Right cardiac atrium (tissue), 5 donors: ENCODE measurements at regions not wholly inside any gene's neighbourhood (a gene's known extent, or its start where the extent isn't known, plus 50 kb on each side); places are given as distances from the start of the nearest gene placed in this dataset.

Source experiments
- ATAC-seq, 2 donors: fragments of 200-7000 bp; cut with Tn5 transposase; one replicate each; pipeline versions ENCODE4 v1.8.0 to v1.9.1; 2020; ENCODE audit warnings: moderate library complexity in 2 of 2, mild to moderate bottlenecking in 1 of 2
- DNase-seq, 3 donors: peaks; one replicate each; pipeline ENCODE4 v3.0.0-alpha.2; 2020
- H3K27ac ChIP-seq: one replicate; pipeline ENCODE4 v1.5.1; 2013; ENCODE audit warnings: mild to moderate bottlenecking, low read length, control low read depth, moderate library complexity
- H3K27me3 ChIP-seq: one replicate; pipeline ENCODE4 v1.6.1; 2013; ENCODE audit not compliant: control insufficient read depth, insufficient read depth
- H3K4me1 ChIP-seq: one replicate; pipeline ENCODE4 v1.6.1; 2013; ENCODE audit warnings: low read length; ENCODE audit not compliant: control insufficient read depth, insufficient read depth
- H3K4me3 ChIP-seq: one replicate; pipeline ENCODE4 v1.5.1; 2013; ENCODE audit warnings: low read length, control low read depth
- H3K9me3 ChIP-seq: one replicate; pipeline ENCODE4 v1.6.1; 2013; ENCODE audit warnings: low read length; ENCODE audit not compliant: control insufficient read depth
- WGBS: extraction: QIAGEN DNeasy Blood & Tissue Kit; methylation state at CpG from one replicate; pipeline ENCODE4 v1.1.7; 2013; 5-methylcytosine and 5-hydroxymethylcytosine counted together
- intact Hi-C, 4 donors: fragments of 100-400 bp; cut with DNase I; formaldehyde crosslinking; loops; one replicate each; pipeline versions ENCODE4 v1.11.0 to v1.14.0; 2022 to 2023
- donor health status: healthy with polysubstance abuse.
- donor health status: DM: no; HTN: yes; CAD: no.
- donor health status: DM: no; HTN: no; CAD: no.
- donor health status: DM: no; HTN: yes; CAD: no; lungs with severe emphysema.
- donor health status: DM: yes; HTN: yes; CAD: no.

- intact Hi-C loops, result no loop called here
- ATAC-seq, result no peak
Observed at GRCh38 chr13:112251930-112252585, 124.1 kb upstream of the SPACA7 start.

DNA sequence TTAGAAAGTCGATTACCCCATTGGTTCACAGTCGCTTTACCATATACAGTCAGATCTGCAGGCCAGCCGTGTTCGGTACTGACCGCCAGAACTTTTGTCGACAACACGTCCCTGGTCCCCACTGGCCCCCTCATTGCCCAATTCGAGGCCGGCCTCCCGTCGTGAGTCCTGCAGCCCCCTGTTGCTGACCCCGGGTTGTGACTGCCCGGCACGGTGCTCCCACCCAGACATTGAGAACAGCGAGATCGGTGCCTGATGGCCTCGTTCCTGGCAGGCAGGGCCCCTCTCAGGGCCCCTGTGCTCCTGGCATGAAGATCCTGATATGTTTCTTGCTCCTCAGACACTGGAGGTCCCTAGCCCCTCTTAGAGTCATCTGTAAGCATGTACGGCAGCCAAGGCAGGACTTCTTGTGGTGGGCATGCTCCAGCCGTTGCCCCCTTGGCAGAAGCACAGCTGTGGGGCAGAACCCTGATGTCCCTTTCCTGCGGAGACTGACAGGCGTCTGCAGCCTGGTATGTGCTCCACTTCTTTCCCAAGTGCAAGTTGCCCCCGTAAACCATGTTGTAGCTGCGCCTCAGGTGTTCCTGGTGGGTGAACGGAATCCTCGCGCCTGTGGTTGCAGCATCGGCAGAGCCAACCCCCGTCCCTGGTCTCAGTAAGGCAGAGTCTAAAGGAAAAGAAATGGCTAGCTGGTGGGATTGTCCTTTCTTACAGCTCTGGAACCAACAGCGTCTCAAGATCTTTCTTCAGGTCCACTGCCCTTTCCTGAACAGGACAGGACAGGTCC, 123.2 kb upstream of the SPACA7 start:
- Histone ChIP-seq H3K4me3 (no peak overlapping the region), H3K27ac (no peak overlapping the region), H3K27me3 (no peaks in the 10 kb centered on the region), H3K9me3 (no peaks in the 10 kb centered on the region), H3K4me1 (no peaks in the 10 kb centered on the region)
- no peak for DNase-seq
- no peak for ATAC-seq
- intact Hi-C loops, result no loop called here
- WGBS, result 82% methylated on average over 29 of the region's 29 CpGs

More at GRCh38 chr13:112251930-112252585, 124.1 kb upstream of the SPACA7 start:
- no peak overlapping the region for H3K4me3 ChIP-seq
- no peaks in the 10 kb centered on the region for H3K9me3 ChIP-seq
- H3K4me1 ChIP-seq, result no peaks in the 10 kb centered on the region
- no peak for DNase-seq
- 80% methylated on average over 27 of the region's 27 CpGs for WGBS
- no peak overlapping the region for H3K27ac ChIP-seq
- H3K27me3 ChIP-seq, result no peaks in the 10 kb centered on the region

- Histone ChIP-seq H3K27me3 (no peaks in the 10 kb centered on the region), H3K4me3 (no peak overlapping the region), H3K4me1 (no peaks in the 10 kb centered on the region), H3K27ac (no peak overlapping the region), H3K9me3 (no peaks in the 10 kb centered on the region)
- intact Hi-C loops, result no loop called here
- ATAC-seq (no peak), DNase-seq (no peak)
- WGBS, result 87% methylated on average over 17 of the region's 17 CpGs
Observed at GRCh38 chr13:112253631-112254030, 122.5 kb upstream of the SPACA7 start.

DNA sequence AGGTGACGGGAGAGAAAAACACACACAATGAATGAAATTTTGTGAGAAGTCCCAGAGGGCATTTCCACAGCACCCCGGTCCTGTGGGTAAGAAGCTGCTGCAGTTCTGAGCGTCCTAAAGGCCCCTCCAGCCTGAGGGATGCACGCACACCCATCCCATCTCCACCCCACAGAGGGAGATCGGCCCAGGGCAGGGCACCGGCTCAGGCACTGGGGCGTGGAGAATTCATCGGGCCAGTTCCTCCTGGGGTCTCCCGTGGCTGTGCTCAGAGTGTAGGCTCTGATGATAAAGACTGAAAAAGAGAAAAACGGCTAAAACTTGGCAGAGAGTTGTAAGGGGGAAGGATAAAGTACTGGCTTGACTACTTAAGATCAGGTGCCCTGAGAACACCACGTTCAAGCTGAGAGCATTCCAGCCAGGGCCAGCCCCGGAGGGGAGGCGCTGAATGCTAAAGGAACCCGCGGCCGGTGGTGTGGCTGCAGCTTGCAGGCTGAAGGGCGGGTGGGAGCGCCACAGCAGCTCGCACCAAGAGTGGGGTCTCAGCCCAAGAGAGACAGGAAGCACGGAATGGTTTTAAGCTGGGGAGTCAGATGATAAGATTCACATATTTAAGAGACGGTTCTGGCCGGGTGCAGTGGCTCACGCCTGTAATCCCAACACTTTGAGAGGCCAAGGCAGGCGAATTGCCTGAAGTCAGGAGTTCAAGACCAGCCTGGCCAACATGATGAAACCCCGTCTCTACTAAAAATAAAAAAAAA, 121.9 kb upstream of the SPACA7 start:
- Histone ChIP-seq H3K4me3 (no peak overlapping the region), H3K27ac (no peak overlapping the region), H3K27me3 (no peaks in the 10 kb centered on the region), H3K9me3 (no peaks in the 10 kb centered on the region), H3K4me1 (no peaks in the 10 kb centered on the region)
- ATAC-seq (no peak), DNase-seq (no peak)
- intact Hi-C loops, result no loop called here
- 69% methylated on average over 25 of the region's 25 CpGs for WGBS

DNA sequence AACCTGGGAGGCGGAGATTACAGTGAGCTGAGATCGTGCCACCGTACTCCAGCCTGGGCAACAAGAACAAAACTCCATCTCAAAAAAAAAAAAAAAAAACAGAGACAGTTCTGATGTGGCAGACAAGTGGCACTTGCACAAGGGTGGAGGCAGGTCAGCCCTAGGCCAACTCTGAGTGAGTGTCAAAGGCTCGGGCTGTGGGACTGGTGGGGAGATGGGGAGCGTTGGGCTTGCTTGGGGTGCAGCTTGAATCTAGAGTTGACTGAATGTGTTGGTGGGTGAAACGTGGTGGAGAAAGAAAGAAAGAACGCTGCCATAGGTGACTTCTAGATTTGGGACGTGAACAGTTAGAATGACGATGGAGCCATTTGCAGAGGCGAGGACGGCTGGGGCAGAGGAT, 121.3 kb upstream of the SPACA7 start:
- H3K27me3 ChIP-seq, result no peaks in the 10 kb centered on the region
- no peak overlapping the region for H3K4me3 ChIP-seq
- no peak overlapping the region for H3K27ac ChIP-seq
- WGBS, result 91% methylated on average over 11 of the region's 11 CpGs
- ATAC-seq (no peak), DNase-seq (no peak)
- no peaks in the 10 kb centered on the region for H3K9me3 ChIP-seq
- intact Hi-C loops, result no loop called here
- H3K4me1 ChIP-seq, result no peaks in the 10 kb centered on the region

DNA sequence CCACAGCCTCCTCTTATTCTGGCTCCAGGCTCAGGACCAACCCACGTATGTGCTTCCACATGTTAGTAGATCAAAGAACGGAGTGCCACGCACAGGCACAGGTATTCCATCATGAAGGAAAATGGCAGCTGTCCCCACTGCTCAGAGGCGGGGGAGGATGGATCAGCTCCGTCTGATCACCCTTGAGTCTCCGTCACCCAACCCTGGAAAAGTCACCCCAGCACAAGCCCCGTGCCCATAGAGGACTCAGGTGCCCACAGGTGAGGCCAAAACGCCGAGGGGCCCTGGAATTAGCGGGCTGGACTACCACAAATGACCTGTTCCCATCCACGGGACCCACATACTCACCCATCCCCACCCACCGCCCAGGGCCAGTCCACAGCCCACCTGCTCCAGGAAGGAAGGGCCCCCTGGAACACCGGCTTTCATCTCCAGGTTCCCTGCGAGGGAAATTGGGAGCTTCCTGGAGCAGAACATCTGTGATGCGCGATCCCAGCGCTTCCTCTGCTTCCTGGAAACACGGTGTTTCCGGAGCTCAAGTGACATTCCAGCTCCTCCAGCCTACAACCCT, 120.5 kb upstream of the SPACA7 start:
- DNase-seq, result no peak
- no peaks in the 10 kb centered on the region for H3K27me3 ChIP-seq
- WGBS, result 76% methylated on average over 19 of the region's 19 CpGs
- no peak overlapping the region for H3K27ac ChIP-seq
- H3K4me3 ChIP-seq, result no peak overlapping the region
- no peaks in the 10 kb centered on the region for H3K4me1 ChIP-seq
- no peak for ATAC-seq
- intact Hi-C loops, result no loop called here
- no peaks in the 10 kb centered on the region for H3K9me3 ChIP-seq

DNA sequence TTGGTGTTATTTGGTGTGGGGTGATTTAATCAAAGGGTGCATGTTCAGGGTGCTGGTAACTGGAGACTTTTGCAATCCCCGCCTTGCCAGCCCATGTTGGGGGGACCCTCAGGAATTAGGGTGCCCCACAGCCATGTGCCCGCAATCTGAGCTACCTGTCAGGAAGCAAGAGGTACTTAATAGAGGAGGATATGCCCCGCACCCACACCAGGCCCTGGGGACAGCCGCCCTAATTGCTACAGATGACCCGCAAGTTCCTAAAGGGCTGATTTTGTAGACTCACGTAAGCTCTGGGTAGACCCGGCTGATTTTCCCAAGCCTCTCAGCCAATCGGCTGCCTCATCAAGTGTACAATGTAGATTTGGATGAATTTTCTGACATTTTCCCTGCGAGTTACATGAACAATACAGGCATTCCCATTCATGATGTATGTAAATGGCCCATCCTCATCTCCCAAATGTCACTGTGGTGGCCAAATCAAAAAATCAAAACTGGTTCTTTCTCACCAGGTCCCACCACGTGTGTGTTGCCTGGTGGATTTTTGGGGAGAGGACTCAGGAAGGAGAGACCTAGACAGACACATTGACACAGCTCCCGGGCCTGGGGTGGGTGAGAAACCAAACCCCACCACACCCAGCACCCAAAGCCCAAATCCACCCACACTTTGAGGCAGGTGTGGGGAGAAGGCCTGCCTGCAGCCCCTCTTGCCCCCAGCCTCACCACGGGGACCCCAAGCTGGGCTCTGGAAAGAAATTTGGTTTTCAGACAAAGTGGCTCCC, 119.2 kb upstream of the SPACA7 start:
- ATAC-seq (no peak), DNase-seq (no peak)
- Histone ChIP-seq H3K27me3 (no peaks in the 10 kb centered on the region), H3K4me3 (no peak overlapping the region), H3K9me3 (no peaks in the 10 kb centered on the region), H3K27ac (no peak overlapping the region), H3K4me1 (no peaks in the 10 kb centered on the region)
- WGBS, result 86% methylated on average over 12 of the region's 12 CpGs
- intact Hi-C loops, result no loop called here

DNA sequence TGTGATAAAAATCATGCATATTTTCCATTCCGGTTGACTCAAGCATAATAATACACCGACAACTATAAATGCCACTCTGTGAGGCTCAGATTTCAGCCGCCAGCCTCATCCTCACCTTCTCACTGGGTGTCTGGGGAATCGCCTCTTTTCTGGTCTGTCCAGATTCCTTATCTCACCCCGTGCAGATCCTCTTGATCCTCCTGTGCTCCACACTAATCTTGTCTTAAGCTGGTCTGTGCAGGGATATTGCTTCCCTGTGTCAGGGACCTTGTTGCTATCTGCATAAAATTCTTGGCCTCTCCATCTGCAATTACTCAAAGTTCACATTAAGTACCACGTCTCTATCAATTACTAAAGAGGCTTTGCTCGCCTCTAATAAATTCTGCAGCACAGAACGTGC, 116.6 kb upstream of the SPACA7 start:
- H3K4me1 ChIP-seq, result no peaks in the 10 kb centered on the region
- H3K9me3 ChIP-seq, result no peaks in the 10 kb centered on the region
- intact Hi-C loops, result no loop called here
- no peak overlapping the region for H3K27ac ChIP-seq
- DNase-seq (no peak), ATAC-seq (no peak)
- no peak overlapping the region for H3K4me3 ChIP-seq
- 54% methylated on average over 8 of the region's 8 CpGs for WGBS
- H3K27me3 ChIP-seq, result no peaks in the 10 kb centered on the region

DNA sequence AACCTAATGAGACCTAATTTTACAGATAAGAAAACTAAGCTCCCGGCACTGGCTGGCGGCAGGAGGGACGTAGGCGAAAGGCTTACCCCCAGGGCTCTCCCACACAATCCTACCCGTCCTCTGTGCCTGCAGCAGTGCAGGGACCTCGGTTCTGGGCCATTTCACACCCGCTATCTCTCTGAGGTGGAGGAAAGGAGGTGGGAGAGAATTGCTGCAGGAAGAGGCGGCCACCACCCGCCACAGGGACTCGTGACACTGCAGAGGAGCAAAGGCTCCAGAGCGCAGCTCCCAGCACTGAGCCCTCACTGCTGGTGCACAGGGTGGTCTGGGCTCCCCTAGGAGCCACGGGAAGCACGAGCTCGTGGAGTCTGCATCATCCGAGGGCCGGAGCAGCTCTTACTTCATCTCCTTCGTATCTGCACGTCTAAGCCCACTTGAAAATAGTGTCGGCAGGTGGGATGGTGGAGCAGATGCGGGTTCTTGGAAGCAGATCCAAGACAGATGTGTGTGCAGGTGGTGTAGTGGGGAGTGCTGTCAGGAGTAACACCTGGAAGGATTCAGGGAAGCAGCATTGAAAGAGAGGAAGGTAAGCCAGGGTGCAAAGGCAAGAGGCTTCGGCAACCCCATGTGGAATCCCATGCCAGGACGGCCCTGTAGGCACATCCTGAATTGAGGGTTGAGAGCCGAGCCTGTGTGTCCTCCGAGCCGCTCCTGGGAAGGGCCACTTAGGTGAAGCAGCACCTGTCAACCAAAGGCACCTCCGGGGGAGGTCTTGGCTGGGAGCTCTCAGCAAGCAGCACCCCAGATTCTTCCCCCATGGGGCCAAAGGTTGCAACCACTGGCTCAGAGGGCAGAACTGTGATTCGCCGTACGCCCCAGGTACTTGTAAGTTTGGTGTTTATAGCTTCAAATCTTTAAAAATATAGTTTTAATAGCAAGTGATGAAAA, 115.8 kb upstream of the SPACA7 start:
- no peaks in the 10 kb centered on the region for H3K9me3 ChIP-seq
- no peak for ATAC-seq
- no peak overlapping the region for H3K27ac ChIP-seq
- DNase-seq, result no peak
- WGBS, result 79% methylated on average over 29 of the region's 29 CpGs
- no peaks in the 10 kb centered on the region for H3K27me3 ChIP-seq
- intact Hi-C loops, result no loop called here
- H3K4me1 ChIP-seq, result no peaks in the 10 kb centered on the region
- H3K4me3 ChIP-seq, result no peak overlapping the region

GRCh38 chr13:112261924-112262323, 114.2 kb upstream of the SPACA7 start:
- DNase-seq, result no peak
- ATAC-seq, result no peak
- 83% methylated on average over 8 of the region's 8 CpGs for WGBS
- Histone ChIP-seq H3K4me3 (no peak overlapping the region), H3K27me3 (no peaks in the 10 kb centered on the region), H3K4me1 (no peaks in the 10 kb centered on the region), H3K27ac (no peak overlapping the region), H3K9me3 (no peaks in the 10 kb centered on the region)
- intact Hi-C loops, result no loop called here
